NT2/D1 (cell line): ENCODE measurements at regions not wholly inside any gene's neighbourhood (a gene's known extent, or its start where the extent isn't known, plus 50 kb on each side); places are given as distances from the start of the nearest gene placed in this dataset.

Source experiments
- YY1 ChIP-seq: IDR thresholded peaks from 2 replicates; pipeline ENCODE4 v1.6.1; 2011; ENCODE audit not compliant: insufficient read length, insufficient read depth
- ZNF274 ChIP-seq: IDR thresholded peaks from 2 replicates; pipeline ENCODE4 v1.6.1; 2011; ENCODE audit warnings: mild to moderate bottlenecking, low read depth, low read length

DNA sequence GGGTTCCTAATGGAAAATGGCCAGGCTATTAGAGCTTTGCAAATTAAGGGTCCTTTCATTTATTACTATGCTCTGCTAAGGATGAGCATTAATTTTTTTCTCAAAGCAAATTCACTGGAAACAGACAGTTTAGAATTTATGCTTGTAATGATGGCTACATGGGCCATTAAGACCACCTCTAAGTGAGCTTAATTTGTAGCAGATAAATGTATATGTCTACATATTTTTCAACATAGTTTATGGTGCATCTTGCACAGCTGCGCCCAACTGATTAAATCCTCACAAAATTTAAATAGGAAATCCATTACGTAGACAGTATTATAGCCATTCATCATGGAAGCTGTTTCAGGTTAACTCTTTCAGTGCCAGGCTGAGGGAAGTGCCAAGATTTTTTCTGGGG lies 220.9 kb downstream of the CBLN1 start:
- TF ChIP-seq YY1 (no peak), ZNF274 (no peak)
